ENCODE measurements at regions not wholly inside any gene's neighbourhood (a gene's known extent, or its start where the extent isn't known, plus 50 kb on each side); places are given as distances from the start of the nearest gene placed in this dataset.

DNA sequence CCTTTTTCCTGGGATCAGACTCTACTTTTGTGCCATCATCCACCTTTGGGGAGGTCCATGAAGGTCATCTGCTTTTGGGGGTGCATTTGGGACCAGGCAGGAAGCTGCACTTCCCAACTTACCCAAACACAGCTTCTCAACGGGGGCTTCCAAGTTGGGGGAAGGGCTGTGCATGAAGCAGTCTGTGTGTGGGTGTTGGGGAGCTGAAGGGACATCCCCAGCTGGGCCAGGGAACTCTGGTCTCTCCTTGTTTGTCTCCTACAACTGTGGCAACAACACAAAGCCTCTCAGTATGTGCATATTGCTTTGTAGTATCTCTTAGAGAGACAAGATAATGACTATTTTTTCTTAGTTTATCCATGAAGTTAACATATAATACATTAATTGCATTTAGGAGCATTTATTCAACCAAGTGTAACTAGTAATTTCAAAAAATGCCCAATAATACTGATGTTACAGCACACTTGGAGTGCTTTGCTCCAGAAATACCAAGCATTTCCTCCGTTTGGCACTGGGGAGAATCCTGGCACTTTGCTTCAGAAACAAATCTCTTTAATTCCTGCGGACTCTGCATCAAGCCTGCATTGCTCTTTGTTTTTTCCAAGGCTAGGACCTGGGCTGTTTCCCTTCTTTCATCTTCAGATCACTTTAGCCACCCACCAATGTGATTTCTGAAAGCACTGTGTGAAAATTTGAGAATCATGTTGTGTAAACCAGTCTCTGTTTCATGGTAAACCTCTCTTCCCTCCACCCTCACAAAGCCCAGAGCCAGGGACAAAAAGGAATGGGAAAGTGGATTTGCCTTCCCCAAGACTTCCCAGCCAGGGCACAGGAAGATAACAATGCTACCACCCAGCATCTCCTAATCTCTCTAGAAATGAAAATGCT is 126.2 kb upstream of the PFN2 start (continued):
- no peak for TF ChIP-seq CTBP2 (IDR thresholded peaks at IDR 0.05; ENCODE audit: borderline replicate concordance, insufficient read depth, insufficient read length, low read length)
- TF ChIP-seq EGR1 (IDR thresholded peaks at IDR 0.05; ENCODE audit: borderline replicate concordance, low read depth, low read length) = no peak; the same call in 1 of the 2 replicates
- no peak for TF ChIP-seq CEBPB (IDR thresholded peaks at IDR 0.05; ENCODE audit: low read depth, low read length)
- TF ChIP-seq EP300 (IDR thresholded peaks at IDR 0.05; ENCODE audit: borderline replicate concordance in 1 of 2, low read depth in 2 of 2, low read length in 2 of 2) = no peak
- TF ChIP-seq SIRT6 (IDR thresholded peaks at IDR 0.05; ENCODE audit: low read length) = no peak
- TF ChIP-seq, protein P1, sequence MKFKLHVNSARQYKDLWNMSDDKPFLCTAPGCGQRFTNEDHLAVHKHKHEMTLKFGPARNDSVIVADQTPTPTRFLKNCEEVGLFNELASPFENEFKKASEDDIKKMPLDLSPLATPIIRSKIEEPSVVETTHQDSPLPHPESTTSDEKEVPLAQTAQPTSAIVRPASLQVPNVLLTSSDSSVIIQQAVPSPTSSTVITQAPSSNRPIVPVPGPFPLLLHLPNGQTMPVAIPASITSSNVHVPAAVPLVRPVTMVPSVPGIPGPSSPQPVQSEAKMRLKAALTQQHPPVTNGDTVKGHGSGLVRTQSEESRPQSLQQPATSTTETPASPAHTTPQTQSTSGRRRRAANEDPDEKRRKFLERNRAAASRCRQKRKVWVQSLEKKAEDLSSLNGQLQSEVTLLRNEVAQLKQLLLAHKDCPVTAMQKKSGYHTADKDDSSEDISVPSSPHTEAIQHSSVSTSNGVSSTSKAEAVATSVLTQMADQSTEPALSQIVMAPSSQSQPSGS (IDR thresholded peaks at IDR 0.05; ENCODE audit: low read length) = no peak
- TF ChIP-seq SUZ12 (IDR thresholded peaks at IDR 0.05; ENCODE audit: low read length) = no peak
